Embryonic facial prominence (tissue), 1 donor: ENCODE measurements at regions not wholly inside any gene's neighbourhood (a gene's known extent, or its start where the extent isn't known, plus 50 kb on each side); places are given as distances from the start of the nearest gene placed in this dataset.

Experiments used
- DNase-seq: peaks from one replicate; pipeline ENCODE4 v3.0.0-alpha.2; 2016; ENCODE audit errors: extremely low spot score

DNA sequence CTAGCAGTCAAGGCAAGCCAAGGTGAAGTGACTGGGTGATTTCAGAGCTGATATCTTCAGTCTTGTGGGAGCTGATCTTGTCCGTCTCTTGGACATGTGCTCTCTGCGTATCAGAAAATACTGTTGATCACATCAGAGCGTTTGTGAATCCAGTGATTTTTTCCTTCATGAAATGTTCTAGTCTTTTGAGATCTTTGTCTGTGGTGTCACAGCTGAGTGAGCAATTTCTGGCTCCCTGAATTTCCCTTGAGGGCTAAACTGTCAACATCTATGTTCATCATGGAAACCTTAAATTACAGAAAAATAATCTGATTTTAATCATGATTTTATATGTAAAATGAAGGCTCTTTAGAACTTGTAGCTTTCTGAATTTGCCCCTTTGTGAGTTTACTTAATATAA, 432.0 kb downstream of the CCDC85A start:
- DNase-seq, result no peak

DNA sequence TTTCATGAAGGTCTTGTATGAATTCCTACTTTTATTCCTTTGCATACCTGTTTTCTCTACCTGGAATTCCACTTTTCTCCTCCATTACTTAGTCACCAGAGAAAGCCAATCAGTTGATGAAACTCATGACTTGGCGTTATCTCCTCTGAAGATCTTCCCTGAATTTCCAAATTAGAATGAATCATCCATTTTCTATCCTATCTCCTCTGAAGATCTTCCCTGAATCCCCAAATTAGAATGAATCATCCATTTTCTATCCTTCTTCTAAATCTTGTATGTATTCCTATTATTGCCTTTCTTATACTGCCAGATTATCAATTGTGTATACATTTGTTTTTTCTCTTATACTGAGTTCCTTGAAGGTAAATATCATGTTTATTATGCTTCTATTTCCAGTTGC, 440.4 kb downstream of the CCDC85A start:
- DNase-seq, result no peak

DNA sequence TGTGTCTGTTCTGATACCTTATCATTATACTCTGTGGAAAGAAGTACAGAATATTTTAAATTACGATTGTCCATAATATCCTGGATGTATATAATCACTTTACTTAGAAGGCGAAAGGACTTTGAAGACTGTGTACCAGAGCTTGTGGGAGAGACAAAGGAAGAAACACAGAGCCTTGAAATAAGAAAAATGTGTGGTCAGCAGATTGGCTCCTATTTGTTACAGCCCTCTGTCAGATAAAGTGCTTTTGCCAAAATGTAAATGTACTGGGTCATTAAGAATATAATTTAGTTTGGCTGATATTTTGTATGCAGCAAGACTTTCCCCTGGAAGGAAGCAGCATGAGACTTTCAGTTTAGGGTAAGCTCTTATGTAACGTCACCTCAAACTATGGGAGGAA, 443.1 kb downstream of the CCDC85A start:
- no peak for DNase-seq

DNA sequence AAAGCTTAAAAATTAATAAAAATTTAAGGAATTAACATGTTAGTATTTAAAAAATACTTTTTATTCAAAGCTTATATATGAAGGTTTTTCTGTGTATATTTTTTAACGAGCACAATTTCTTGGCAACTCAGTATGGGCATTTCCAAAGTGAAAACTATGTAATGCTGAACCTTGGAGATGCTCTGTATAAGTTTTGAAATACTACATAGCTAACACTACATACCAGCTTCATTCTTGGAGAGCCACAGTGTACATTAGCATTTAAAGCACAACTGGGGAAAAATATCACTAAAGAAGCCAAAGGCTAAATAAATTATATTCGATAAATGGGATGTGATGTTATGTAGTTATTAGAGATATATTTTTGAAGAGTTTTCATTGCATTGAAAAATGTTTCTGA, 446.5 kb downstream of the CCDC85A start:
- no peak for DNase-seq

DNA sequence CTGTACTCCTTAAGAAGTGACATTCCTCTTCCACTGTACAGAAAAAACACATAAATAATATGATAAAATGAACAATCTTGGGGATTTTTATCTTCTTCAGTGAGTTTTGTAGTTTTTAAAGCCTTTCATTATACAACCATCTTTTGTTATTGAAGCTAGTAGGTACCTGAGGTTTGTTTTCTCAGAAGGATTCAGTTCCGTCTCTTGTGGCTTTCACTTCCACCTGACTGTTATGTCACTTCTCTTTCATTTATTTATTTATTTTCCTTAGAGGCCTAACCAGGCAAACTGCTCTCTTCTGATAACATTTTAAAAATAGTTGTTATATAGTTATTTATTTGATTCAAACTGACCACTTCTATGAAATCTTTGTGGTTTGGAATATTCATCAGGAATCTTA, 464.2 kb downstream of the CCDC85A start:
- no peak for DNase-seq

DNA sequence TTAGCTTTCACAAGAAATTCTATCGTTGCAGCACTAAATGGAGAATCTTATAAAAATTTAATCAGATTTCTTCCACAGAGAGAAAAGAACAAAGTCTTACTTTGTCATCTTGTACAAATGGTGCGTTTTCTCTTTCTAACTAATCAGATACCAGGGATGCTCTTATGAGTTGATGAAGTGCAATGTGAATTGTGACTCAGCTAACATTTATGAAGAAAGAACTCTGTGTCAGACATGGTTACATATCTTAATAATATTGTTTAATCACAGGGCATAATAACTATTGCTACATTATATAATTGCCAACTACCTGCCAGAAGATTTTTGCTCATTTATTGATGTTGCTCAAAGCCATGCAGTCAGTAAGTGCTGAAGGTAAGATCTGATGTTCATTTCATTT, 465.0 kb downstream of the CCDC85A start:
- no peak for DNase-seq

DNA sequence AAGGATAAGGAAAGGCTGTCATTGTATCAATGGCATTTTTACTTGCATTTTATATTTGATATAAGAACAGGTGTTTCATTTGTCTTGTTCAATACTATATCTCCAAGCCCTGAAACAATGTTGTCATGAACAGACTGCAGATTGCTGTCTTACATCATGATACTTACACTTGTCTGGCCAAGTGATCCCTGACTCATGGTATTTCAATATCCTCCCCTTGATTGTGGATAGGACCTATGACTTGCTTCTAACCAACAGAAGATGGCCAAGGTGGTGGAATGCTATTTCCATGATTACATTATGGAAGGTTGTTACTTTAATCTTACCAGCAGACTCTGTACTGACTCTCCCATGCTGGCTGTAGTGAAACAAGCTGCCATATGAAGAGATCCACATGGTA, 471.1 kb downstream of the CCDC85A start:
- no peak for DNase-seq

DNA sequence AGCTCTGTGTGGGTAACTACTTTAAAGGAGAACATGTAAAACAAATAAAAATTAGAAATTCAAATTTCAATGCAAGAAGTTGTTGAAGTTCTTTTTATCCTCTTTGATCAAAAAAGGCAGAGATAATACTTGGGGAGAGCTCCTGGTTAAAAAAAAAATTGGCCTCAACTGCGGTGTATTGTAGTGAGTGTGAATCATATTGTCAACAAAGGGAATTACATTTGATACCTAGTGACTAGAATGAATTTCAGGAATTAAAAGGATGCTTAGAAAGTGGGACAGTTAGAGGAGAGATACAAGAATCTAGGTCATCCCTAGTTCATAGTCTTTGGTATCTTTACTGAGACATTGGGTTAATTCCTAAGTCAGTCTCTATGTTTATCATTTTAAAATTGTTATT, 473.0 kb downstream of the CCDC85A start:
- DNase-seq, result no peak

DNA sequence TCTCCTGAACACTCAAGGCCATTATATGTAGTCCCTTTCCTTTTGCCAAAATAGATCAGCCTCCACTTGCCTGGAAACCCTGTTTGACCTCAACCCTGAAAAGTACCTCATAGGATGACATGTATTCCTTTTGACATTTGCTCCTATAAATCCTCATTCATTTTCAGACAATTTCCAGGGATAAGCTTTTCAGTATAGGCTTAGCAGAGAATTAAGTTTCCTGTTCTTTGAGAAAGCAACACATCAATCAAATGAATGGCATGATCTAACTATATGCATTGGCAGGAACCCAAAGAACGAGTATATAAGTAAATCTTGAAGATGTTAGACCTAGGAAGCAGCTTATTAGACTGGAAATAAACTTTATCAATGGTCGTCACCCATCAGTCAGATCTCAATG, 483.0 kb downstream of the CCDC85A start:
- DNase-seq, result no peak

DNA sequence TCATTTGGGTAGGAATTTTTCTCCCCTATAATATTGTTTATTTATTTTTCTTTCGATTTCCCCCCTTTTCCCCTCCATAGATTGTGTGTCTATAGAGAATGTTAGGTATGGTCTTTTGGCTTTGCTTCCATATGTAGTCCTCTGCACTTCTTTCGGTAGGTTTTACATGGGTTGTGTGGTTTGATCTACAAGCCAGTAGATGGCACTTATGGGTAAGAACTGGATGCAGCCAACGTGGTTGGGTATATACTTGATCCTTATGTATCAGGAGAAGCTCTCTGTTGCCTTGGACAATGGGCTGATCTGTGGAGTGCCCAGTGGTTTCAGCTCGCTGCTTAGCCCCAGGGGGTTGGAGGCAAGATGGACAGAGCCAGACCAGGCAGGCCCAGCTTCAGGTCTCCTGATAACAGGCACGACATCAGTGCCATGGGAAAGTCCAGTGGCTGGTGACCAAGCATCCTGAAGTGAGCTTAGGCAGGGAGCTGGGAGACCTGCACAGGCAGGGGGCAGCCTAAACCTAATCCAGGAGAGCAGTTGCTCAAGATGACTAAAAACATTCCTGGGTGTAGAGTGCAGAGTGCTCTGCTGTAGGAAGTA, 488.3 kb downstream of the CCDC85A start:
- DNase-seq, result no peak

DNA sequence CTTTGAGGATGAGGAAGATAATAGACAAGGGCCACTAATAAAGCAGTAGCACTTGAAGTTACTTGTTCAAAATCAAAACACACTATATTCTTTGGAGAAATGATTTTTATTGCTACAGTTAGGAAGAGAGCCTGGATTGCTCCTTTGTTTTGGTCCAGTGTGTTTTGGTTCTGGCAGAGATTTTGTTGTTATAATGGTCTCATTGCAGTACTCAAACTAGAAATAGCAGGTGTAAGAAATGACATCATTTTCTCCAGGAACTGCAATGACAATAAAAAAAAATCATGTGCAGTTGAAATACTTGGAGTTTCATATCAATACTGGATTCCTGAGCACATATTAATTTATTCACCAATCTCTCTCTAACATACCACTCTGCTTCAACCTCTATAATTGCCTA, 490.3 kb downstream of the CCDC85A start:
- no peak for DNase-seq

DNA sequence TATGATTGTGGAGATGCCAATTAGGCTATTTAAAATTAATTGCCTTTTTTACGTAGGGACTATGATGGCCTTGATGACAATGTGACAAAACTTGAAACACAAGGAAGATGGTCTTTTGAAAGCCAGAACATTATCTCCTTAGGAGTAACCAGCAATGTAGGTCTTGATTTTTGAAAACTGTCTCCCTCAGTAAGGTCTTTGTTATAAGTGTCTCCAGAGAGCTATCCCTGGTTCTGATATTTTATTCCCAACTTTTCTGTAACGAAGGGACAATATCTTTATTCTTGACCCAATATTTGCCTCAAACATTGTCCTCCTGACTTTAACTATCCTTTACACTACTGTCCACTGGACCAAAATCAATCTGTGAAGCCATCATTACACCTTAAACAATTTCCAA, 493.2 kb downstream of the CCDC85A start:
- no peak for DNase-seq

DNA sequence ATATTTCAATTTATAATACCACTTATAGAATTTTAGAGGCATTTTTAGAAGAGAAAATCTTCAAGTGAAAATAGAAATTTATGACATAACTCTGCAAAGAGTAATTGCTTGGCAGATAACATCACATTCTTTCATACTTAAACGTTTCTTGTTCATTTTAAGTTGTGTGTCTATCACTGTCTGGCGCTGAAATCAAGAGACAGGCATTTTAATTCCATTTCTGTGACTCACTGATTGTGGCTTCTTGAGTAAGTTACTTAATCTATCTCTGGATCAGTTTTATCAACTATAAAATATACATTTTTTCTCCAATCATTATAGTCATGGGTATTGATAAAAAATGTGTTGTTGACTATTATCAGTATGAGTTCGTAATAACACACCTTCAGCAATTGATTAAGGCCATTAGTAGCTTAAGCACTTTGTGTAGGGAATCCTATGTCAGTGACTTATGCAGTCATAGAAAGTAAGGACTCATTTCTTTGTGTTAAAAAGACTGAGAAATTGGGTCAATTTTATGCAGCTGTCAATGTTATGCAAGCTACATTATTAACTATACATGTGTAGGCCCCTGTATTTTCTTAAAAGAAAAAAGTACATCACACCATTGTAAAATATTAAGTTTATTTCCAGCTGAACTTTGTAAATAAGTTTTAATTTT, 497.3 kb downstream of the CCDC85A start:
- DNase-seq, result no peak

DNA sequence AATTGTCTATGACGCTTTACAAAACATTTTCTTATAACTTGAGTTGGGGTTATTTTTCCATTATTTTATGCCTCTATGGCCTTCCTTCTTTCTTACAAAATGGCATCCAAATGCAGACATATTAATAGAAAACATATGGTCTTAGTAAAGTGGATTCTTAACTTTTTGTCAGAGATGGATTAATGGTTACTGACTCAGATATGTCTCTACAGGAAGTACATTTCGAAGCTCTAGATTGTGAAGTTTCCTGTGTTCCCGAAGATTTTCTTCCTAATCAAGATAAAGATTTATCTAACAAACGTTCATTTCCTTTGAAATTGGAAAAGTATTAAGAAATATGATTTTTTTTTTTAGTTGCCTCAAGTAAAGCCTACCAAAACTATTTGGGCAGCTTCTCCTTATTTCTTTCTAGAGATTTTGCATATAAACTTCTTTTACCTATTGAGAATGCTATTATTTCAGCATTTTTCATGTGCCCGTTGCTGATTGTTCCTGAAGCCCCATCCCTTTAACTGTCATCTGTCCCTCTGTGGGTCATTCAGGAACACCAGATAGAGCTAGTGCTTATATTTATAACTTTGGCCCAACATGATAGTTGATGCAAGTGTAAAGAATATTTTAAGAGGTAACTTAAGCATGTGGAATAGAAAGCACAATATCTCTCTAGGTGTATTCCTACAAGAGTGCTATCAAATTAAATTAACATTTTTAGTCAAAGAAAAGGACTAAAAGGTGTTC, 498.0 kb downstream of the CCDC85A start:
- no peak for DNase-seq

DNA sequence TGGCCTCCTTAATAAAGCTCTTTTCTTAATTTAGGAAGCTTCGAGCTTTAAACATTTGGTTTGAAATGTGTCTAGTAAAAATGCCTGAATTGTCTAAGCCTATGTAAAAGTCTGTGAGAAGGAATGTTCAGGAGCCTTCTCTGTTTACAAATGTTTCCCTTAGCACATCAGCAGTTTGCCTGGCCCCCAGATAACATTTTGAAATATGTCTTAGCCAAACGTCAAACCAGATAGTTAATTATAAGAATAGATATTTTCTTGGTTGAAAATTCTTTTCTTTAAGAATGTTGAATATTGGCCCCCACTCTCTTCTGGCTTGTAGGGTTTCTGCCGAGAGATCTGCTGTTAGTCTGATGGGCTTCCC, 498.6 kb downstream of the CCDC85A start:
- no peak for DNase-seq

DNA sequence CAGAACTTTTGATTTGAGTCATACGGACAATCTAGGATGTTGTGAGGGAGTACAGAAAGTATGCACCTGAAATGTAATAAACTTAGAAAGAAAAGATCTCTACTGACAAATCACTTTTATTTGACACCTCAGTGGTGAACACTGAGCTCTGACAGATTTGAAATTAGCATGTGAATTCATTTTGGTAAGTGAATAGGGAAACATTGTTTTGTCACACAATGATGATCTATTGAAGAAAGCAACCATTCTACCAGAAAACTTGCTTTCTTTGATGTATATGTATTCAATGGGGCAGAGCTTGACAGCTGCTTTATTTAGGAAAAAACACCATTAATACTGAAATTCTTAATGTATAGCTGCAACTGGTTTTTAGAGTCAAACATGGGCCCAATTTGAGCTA, 500.5 kb downstream of the CCDC85A start:
- no peak for DNase-seq

DNA sequence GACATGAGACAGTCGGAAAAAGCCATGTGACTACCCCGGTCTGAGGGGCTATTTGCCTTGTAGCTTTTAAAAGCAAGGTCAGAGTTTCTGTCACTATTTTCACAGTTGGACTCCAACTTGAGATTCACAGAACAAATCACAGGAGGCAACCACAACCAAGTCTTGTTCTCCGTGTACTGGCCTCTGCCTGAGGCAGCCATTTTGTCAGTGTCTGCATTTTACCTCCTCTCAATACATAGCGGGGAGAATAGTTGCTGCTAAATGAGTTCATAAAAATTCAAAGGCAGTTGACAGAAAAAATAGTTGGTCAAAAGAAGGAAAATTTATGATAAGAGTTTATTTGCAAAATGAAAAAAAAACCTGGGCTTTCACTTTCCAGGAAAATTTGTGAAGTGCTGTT, 501.4 kb downstream of the CCDC85A start:
- DNase-seq, result no peak

DNA sequence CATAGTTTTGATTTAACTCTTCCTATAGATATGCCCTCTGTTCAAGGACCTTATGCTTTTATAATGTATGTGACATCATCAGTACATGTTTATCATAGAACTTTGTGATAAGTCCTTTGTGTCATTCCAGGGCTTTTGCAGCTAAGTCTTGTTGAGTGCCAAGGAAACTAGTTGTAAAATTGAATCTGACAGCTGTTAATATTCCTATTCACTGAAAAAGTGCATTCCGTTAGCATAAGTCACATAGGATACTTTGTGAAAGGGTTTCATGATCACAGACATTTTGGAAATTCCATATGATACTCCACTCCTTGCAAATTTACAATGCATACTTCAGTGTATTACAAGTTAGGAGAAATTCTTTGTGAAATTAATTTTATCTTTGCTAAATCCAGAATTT, 503.4 kb downstream of the CCDC85A start:
- no peak for DNase-seq

DNA sequence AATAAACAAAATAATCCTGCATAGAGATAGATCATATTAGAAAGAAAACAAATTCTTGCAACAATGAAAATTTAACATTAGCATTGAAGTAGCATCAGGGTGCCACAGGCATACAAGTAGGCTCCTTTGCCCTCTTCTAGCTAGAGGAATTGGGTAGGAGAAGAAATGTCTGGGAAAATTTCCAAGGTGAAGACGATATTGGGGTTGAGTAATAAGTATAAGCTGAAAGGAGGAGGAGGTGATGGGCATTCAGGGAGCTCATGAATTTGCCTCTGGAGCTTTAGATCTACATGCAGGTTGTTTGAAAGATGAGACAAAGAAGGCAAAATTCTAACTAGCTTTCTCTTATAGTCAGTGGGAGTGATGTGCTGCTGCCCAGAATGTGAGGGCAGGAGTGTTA, 504.9 kb downstream of the CCDC85A start:
- DNase-seq, result no peak

DNA sequence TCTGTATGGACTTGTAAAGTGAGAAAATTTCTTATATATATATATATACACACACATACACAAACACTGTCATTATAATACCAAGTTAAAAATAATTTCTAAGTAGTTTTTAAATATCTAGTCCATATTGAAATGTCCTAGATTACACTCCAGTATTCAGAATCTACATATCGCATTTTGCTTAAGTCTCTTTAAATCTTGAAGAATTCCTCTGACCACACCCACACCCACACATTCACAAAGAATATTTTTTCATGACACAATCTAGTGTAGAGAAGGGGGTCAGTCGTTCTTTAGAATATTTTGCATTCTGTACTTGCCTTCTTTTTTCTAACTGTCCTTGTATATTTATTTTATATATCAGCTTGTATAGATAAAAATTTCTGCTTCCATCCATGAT, 509.7 kb downstream of the CCDC85A start:
- no peak for DNase-seq

DNA sequence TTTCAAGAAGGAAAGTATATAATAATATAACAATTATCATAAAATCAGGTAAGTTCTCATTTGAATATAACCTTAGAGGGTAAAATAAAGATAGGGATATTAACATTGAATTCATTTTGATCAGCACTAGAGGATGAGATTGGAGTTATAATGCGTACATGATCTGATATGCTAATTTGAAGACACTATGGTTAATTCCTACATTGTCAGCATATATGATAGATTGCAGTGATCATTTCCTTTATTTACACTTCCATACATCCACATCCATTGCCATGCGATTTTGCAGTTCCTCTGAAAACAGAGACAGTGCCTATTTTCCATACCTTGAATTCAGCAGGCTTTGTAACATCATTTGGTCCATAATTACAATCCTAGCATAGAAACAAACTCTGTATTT, 519.2 kb downstream of the CCDC85A start:
- DNase-seq, result no peak

DNA sequence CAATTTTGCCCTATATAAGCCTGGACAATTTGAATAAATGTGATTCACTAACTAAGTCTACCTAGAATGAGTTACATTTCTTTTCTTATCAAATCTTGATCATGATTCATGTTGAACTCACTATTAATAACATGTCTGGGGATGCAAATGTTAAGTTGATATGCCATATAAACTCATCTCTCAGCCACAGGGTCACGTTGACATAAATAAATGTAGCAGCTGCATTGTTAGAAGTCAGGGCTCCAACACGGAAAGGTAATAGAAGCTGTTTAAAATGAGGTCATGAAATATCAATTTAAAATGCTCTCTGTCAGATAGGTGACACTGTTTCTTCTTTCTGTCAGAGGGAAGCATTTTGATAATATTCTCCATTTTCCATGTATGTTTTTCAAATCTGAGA, 521.9 kb downstream of the CCDC85A start:
- DNase-seq, result no peak

DNA sequence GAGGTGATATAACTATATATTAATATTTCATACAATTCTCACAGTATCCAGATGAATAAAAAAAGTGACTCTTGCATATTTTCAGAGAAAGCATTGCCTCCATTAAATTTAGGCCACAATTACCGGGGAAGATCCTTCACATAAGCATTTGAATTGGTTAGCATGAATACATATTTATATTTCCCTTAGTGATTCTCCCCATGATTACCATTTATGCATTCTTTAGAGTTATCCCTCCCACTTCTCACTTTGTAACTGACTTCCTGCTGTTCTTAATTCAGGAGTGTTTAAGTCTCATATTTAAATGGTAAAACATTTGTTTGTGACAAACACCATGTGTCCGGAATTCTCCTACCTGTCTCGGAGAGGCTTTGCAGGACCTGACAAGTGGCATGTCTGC, 523.4 kb downstream of the CCDC85A start:
- DNase-seq, result no peak

DNA sequence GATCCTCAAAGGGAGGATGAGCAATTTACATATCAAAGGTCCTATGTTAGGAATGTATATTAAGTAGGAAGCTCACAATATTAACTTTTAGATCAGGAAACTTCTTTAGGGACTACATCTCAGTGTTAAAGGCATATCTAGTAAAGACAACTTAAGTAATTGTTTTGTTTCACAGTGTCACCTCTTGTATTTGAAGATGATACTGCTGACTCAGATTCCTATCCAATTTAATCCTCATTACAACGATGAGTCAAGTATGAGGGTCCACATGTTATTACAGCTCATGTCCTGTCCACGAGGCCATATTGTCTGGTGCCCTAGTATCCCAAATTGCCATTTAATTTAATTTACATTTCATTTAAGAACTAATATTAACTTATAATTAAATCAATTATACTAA, 523.9 kb downstream of the CCDC85A start:
- DNase-seq, result no peak
